ENCODE measurements at regions not wholly inside any gene's neighbourhood (a gene's known extent, or its start where the extent isn't known, plus 50 kb on each side); places are given as distances from the start of the nearest gene placed in this dataset.

GRCh38 chr12:42691991-42692557 is 102.5 kb upstream of the PRICKLE1 start:
- no peak overlapping the region for H3K27ac ChIP-seq
- TF ChIP-seq, protein P1, sequence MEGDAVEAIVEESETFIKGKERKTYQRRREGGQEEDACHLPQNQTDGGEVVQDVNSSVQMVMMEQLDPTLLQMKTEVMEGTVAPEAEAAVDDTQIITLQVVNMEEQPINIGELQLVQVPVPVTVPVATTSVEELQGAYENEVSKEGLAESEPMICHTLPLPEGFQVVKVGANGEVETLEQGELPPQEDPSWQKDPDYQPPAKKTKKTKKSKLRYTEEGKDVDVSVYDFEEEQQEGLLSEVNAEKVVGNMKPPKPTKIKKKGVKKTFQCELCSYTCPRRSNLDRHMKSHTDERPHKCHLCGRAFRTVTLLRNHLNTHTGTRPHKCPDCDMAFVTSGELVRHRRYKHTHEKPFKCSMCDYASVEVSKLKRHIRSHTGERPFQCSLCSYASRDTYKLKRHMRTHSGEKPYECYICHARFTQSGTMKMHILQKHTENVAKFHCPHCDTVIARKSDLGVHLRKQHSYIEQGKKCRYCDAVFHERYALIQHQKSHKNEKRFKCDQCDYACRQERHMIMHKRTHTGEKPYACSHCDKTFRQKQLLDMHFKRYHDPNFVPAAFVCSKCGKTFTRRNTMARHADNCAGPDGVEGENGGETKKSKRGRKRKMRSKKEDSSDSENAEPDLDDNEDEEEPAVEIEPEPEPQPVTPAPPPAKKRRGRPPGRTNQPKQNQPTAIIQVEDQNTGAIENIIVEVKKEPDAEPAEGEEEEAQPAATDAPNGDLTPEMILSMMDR (IDR thresholded peaks at IDR 0.05), result no peak
- TF ChIP-seq POLR2A (IDR thresholded peaks at IDR 0.05), result no peak
- no peak for TF ChIP-seq EP300 (IDR thresholded peaks at IDR 0.05)
- TF ChIP-seq POLR2AphosphoS5 (IDR thresholded peaks at IDR 0.05), result no peak
- H3K27me3 ChIP-seq, result no peaks in the 10 kb centered on the region
- 72 to 80% methylated on average over 8 of the region's 8 CpGs for WGBS, 2 donors
- no peaks in the 10 kb centered on the region for H3K36me3 ChIP-seq
- intact Hi-C loops (cut with DNase I), result no loop called here
- peak overlapping the region in 2 of 4 donors; percentile 9 to 13 for H3K4me3 ChIP-seq
- peaks cover 0 to 5% (median 0%) of the 10 kb centered on the region in 4 donors for H3K9me3 ChIP-seq
- no peaks in the 10 kb centered on the region for H3K4me1 ChIP-seq
- DNase-seq, result no peak

DNA sequence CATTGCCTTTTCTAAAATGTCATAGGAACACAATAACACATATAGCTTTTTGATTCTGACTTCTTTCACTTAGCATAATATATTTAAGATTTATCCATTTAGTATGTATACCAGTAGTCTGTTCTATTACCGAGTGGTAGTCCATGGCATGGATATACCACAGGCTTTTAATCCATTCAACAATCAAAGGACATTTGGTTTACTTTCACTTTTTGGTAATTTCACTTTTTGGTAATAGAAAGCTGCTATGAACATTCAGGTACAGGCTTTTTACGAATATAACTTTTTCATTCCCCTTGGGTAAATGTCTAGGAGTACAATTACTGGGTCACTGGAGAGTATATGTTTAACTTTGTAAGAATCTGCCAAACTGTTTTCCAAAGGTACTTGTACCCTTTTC is 100.7 kb upstream of the PRICKLE1 start:
- Histone ChIP-seq H3K27me3 (no peaks in the 10 kb centered on the region), H3K27ac (no peak overlapping the region), H3K4me3 (no peak overlapping the region), H3K4me1 (no peaks in the 10 kb centered on the region), H3K36me3 (no peaks in the 10 kb centered on the region), H3K9me3 (no peaks in the 10 kb centered on the region)
- WGBS, 2 donors, result 88 to 89% methylated on average over 2 of the region's 2 CpGs
- intact Hi-C loops (cut with DNase I), result no loop called here
- no peak for DNase-seq
- TF ChIP-seq POLR2A (IDR thresholded peaks at IDR 0.05), result no peak
- TF ChIP-seq, protein P1 (IDR thresholded peaks at IDR 0.05), result no peak
- no peak for TF ChIP-seq POLR2AphosphoS5 (IDR thresholded peaks at IDR 0.05)
- TF ChIP-seq EP300 (IDR thresholded peaks at IDR 0.05), result no peak

- H3K36me3 ChIP-seq, result no peaks in the 10 kb centered on the region
- H3K27ac ChIP-seq, result no peak overlapping the region
- TF ChIP-seq POLR2A (IDR thresholded peaks at IDR 0.05), result no peak
- no peak for TF ChIP-seq POLR2AphosphoS5 (IDR thresholded peaks at IDR 0.05)
- TF ChIP-seq EP300 (IDR thresholded peaks at IDR 0.05), result no peak
- TF ChIP-seq, protein P1 (IDR thresholded peaks at IDR 0.05), result no peak
- no peaks in the 10 kb centered on the region for H3K27me3 ChIP-seq
- DNase-seq, result no peak
- H3K4me3 ChIP-seq, result no peak overlapping the region
- no peaks in the 10 kb centered on the region for H3K4me1 ChIP-seq
- intact Hi-C loops (cut with DNase I), result no loop called here
- WGBS, 2 donors, result 69 to 82% methylated on average over 1 of the region's 1 CpG
- H3K9me3 ChIP-seq, result no peaks in the 10 kb centered on the region
These were observed 100.2 kb upstream of the PRICKLE1 start for GRCh38 chr12:42689699-42690098.

DNA sequence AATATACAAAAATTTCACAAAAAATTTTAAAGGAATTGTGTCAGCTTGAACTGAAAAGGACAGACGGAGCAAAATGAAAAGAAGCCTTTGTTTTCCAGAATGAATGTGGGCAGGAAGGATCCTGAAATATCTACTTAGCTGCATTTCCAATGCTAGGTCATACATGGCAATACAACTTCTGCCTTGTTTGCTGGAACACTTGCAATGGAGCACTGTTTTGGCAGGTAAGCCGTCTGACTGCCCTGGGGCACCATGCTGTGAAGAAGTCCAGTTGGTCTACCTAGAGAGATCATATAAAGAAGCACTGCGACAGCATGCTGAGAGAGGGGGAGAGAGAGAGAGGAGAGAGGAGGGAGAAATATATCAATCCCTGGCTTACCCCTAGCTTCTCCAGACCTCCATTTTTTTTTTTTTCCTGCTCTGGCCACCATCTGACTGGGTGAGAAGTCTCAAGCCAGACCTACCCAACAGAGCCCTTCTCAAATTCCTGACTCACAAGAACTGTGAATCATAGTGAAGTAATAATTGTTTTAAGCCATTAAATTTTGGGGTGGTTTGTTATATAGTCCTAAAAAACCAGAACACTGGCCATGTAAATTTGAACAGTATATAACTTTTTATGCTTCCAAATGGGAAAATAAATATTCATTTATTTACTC is 97.1 kb upstream of the PRICKLE1 start:
- Histone ChIP-seq H3K36me3 (no peaks in the 10 kb centered on the region), H3K4me1 (no peaks in the 10 kb centered on the region), H3K4me3 (no peak overlapping the region), H3K9me3 (no peaks in the 10 kb centered on the region), H3K27me3 (no peaks in the 10 kb centered on the region), H3K27ac (no peak overlapping the region)
- intact Hi-C loops (cut with DNase I), result no loop called here
- TF ChIP-seq, protein P1 (IDR thresholded peaks at IDR 0.05), result no peak
- no peak for TF ChIP-seq POLR2A (IDR thresholded peaks at IDR 0.05)
- TF ChIP-seq POLR2AphosphoS5 (IDR thresholded peaks at IDR 0.05), result no peak
- no peak for TF ChIP-seq EP300 (IDR thresholded peaks at IDR 0.05)
- 84 to 91% methylated on average over 3 of the region's 3 CpGs for WGBS, 2 donors
- no peak for DNase-seq

GRCh38 chr12:42684802-42685071 is 95.2 kb upstream of the PRICKLE1 start:
- Histone ChIP-seq H3K9me3 (no peaks in the 10 kb centered on the region), H3K4me3 (no peak overlapping the region), H3K4me1 (peaks cover 0 to 3% (median 2%) of the 10 kb centered on the region in 4 donors), H3K36me3 (no peaks in the 10 kb centered on the region), H3K27me3 (no peaks in the 10 kb centered on the region), H3K27ac (no peak overlapping the region)
- intact Hi-C loops (cut with DNase I), result no loop called here
- 78 to 88% methylated on average over 1 of the region's 1 CpG for WGBS, 2 donors
- DNase-seq, result no peak
- TF ChIP-seq EP300 (IDR thresholded peaks at IDR 0.05) (no peak), POLR2AphosphoS5 (IDR thresholded peaks at IDR 0.05) (no peak), POLR2A (IDR thresholded peaks at IDR 0.05) (no peak)
- TF ChIP-seq, protein P1 (IDR thresholded peaks at IDR 0.05), result no peak
